Suppressor macrophage (primary cell): ENCODE measurements at regions not wholly inside any gene's neighbourhood (a gene's known extent, or its start where the extent isn't known, plus 50 kb on each side); places are given as distances from the start of the nearest gene placed in this dataset.

Experiments used
- DNase-seq, 4 experiments: peaks; one replicate each; pipeline ENCODE4 v3.0.0-alpha.2; 2020 to 2022

GRCh38 chr4:43345323-43345925 is 452.9 kb downstream of the GRXCR1 start:
- no peak for DNase-seq

DNA sequence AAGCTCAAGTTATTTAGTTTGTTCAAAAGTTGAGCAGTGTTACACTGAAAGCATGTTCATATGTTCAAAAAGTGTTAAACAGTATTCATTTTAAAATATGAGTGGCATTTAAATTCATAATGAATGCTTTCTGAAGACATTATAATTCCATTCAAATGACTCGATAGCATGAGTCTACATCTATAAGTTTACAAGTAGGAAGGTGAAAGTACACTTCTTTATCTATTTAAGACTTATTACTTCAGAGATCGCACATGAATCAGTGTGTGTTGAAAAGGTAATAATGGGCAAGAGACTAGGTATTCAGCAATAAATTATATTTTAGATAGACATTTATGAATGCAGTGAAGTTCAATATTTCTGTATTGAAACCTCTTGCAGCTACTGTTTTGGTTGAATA is 456.1 kb downstream of the GRXCR1 start:
- DNase-seq = no peak

DNA sequence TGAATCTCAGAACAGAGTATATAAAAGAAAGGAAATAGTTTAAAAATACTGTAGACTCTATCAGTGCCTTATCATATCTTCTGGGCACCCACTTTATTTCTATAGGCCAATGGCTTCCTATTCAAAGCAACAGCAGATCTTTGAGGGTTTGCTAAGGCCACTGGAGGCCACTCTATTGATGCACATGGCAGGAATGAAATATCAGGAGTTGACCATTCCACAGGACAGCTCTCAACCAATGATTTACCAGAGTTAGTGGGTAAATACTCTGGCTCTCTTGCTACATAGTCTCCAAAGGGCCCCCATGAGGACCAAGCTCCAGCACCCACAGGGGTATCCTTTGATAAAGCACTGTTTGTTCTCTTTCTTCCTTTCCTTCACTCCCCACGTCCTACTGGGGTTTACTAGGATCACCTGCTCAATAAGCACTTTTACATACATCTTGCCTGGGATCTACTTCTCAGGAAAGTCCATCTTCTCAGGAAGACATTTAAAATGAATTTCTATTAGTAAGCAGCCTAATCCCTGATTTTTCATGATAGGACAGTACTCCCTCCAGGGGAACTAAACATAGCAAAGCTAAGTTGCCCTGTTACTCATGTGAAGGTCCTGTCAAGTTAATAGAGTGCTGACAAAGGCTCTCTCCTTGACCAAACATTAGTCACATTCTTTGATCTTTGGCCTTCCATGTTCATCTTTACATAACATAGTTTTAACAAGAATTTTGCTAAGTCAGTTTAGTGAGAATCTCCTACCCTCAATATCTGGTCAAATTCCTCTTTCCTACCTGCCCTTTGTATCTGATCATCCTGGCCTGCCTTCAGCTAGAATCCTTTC is 459.7 kb downstream of the GRXCR1 start:
- DNase-seq = no peak

GRCh38 chr4:43352859-43353258 is 460.3 kb downstream of the GRXCR1 start:
- no peak for DNase-seq

DNA sequence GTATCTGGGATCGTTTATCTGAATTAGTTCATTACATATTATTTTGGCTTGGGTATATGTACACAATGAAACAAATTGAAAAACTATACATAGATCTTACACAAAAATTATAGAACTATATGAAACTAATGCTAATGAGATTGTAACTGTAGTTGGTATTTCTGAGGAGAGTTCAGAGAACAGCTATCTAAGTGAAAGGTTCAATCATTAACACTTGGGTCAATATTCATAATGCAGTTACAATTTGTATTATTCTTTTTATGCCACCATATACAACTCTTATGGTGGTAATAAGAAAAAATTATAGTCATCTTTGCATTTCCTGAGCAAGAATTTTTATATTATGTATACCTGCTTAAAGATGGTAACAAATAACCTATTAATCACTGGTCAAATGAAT is 461.0 kb downstream of the GRXCR1 start:
- DNase-seq = no peak

GRCh38 chr4:43356786-43357185 is 464.3 kb downstream of the GRXCR1 start:
- no peak for DNase-seq

GRCh38 chr4:43357252-43357974 is 464.9 kb downstream of the GRXCR1 start:
- DNase-seq = no peak

DNA sequence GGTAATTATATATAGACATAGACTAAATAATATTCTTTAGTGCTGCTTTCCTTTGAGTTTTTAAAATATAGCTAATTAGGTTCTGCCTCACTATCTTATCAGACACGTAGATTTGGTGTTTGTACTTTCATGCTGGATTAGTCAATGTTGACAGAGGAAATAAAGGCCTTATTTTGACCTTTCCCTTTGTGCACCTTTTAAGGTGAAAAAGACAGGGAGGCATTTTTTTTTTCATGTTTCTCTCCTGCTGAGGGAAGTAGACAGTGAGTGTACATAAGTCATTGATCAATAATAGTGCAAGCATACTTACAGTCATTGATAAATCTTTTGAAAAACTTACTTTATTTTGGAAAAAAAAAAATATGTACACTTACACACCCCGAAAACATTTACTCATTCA is 467.8 kb downstream of the GRXCR1 start:
- DNase-seq = no peak

DNA sequence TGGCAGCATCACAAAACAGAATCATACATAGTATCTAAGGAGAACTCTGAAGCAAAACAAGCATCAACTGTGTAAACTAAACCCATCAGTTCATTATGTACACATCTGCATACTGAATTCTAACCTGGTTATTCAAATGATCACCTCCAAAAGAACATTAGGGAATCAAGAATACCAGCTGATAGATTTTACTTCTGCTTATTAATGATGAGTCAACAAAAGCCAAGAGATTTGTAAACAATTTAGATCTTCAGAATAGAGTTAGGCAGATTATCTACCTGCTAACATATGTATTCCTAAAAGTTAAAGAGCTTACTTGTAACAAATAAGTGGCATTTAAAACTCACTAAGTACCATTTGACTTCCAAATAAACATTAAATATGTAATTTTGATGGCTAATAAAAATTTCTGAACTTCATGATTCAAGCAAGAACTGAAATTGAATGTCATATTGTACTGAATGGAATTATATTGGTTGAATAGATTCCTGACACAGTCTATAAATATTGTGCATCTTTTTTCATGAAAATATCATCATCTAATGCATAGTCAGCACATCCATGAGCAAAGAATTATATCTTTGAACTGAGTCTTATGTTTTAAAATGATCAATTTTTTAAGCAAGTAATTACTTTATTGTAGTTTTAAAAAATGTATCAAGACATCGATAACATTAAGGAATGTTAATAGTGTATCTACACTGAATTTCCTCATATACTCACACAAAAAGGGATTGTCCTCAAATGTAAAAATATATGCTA is 470.5 kb downstream of the GRXCR1 start:
- no peak for DNase-seq

DNA sequence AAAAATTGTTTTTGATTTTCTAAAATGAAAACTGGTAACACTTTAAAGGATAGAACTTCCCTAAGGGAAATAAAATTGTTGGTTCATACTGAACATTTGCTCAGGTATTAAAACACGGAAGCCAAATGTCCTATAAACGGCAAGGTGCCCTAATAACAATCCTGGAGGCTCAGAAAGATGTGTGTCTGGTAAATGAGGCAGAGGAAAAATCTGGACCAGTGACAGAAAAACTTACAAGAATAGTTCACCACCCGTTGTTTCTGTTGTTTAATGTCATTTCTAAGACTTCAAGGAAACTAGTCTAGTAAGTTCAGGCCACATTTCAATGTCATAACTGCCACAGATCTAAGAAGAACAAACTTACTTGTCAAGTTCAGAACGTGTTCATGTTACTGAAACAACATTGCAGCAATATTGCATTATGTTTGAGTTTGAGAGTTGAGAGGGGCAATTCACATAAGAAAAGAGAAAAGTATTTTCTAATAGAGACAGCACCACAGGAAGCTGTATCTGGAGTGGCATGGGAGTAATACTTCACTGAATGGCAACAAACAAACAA is 476.6 kb downstream of the GRXCR1 start:
- DNase-seq = no peak

DNA sequence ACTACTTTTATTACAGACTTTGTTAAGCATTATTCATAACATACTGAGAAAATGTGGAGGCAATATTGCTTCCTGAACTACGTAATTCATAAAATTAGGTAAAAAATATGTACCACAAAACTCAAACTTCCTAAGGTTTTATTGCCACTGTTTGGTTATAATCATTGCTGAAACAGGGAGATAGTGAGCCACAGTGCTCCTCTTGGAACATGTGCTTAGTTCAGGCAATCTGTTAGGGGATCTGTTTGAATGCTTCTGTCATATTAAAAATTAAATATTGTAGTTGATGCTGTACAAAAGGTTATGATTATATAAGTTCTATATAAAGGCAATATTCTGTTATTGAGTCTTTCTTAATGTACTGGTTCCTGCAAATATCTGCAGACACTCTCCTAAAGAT is 480.7 kb downstream of the GRXCR1 start:
- DNase-seq = no peak

- DNase-seq = no peak
These were observed 481.8 kb downstream of the GRXCR1 start for GRCh38 chr4:43374216-43374751.

DNA sequence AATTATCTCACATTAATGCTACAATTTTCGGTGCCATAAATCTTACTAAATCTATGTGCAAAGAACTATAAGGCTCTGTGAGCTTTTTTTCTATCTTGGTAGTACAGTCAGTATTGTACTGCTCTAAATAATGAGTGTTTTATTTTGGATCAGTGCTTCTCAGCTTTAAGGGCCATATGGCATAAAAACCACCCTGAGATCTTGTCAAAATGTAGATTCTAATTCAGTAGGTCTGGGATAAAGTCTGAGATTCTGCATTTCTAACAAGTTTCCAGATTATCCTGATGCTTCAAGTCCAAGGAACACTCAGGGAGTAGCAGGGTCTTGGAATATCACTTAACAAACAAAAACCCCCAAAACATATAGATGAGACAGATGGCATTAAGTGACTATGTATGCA is 486.5 kb downstream of the GRXCR1 start:
- DNase-seq = no peak

- no peak for DNase-seq
These were observed 487.6 kb downstream of the GRXCR1 start for GRCh38 chr4:43380093-43380492.

- no peak for DNase-seq
These were observed 498.6 kb downstream of the GRXCR1 start for GRCh38 chr4:43391069-43391468.

- no peak for DNase-seq
These were observed 502.5 kb downstream of the GRXCR1 start for GRCh38 chr4:43394976-43395375.

DNA sequence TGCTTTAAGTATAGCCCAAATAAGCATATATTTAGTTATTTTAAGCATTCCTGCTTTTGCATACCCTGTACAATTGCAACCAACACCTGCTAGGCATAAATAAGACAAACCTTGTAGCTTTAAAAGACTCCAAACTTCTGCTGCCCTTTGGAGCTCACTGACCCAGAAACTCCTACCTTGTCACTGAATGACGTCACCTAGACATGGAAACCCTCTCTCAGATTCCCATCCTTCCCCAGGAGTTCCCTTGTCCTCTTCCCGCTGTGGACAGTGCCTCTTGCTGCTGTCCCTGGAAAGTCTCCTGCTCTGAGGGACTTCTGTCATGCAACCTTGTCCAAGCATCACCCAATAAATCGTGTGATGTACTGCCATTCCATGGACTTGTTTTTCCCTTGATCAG is 507.2 kb downstream of the GRXCR1 start:
- DNase-seq = no peak

- no peak for DNase-seq
These were observed 509.9 kb downstream of the GRXCR1 start for GRCh38 chr4:43402393-43402792.

- DNase-seq = no peak
These were observed 518.1 kb downstream of the GRXCR1 start for GRCh38 chr4:43410636-43411035.

- DNase-seq = no peak
These were observed 518.7 kb downstream of the GRXCR1 start for GRCh38 chr4:43411226-43411625.

- no peak for DNase-seq
These were observed 530.8 kb downstream of the GRXCR1 start for GRCh38 chr4:43423276-43423675.

DNA sequence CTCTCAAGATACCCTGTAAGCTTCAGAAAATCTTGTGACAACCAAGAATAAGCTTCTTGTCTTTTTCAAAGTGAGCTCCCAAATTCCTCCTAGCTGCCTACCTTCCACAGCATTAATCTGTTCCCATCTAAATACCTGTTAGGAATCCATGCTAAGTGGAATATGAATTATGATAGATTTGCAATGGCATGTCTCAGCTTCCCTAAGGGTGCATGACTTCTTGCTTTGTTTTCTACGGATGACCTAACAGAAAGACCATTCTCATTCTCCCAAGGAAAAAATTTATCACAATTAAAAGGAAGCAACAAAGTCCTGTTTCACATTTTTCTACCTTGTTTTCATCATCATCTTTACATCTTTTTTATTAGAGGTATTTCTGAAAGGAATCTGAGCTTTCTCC is 532.7 kb downstream of the GRXCR1 start:
- DNase-seq = no peak
